ENCODE measurements at regions not wholly inside any gene's neighbourhood (a gene's known extent, or its start where the extent isn't known, plus 50 kb on each side); places are given as distances from the start of the nearest gene placed in this dataset.
A peak's percentile ranks its signal among the peaks of the same experiment; 100 is the strongest.

DNA sequence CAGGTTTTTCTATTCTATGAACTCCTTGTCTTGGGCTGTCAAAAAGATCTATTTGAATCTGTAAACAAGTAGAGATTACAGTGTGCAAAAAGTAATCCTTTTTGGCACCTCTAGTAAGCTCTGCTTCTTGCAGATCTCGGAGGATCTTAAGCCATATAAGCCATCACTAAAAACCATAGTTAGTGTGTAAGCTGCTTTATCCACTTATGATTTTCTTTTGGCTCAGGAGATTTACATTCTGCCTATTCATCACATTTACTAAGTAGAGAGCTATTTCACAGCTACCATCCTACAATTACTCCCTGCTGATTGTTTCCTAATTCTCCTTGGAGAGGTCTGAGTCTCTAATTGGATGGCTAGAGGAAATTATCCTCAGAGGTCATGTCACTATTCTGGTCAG, 385.7 kb downstream of the AASDHPPT start:
- no peak for DNase-seq

GRCh38 chr11:106463796-106464201, 386.3 kb downstream of the AASDHPPT start:
- no peak for DNase-seq

- DNase-seq = no peak
These were observed 387.3 kb downstream of the AASDHPPT start for GRCh38 chr11:106464728-106465127.

DNA sequence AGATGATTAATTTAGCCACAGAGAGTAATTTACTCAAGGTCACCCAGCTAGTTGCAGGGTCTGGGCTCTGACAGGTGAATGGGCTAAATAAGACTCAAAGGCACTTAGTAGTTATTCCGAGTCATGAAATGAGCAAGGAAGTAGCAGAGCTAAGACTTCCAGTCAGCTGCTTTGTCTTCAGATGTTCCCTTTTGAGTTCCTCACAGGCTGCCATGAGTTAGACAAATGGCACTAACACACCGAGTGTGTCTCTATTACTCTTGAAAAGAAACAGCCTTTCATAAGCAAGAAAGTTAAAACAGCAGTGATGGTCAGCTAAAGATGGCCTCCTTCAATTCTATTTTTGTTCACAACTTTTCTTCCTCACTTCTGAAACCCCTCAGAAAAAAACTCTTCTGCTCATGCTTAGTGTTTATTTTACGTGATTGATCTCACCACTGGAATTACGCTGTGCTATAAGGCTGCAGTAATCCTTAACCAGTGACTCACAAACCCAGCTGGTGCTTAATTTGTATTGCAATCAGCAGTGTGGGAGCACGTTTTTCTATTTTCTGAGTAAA, 389.1 kb downstream of the AASDHPPT start:
- no peak for DNase-seq

DNA sequence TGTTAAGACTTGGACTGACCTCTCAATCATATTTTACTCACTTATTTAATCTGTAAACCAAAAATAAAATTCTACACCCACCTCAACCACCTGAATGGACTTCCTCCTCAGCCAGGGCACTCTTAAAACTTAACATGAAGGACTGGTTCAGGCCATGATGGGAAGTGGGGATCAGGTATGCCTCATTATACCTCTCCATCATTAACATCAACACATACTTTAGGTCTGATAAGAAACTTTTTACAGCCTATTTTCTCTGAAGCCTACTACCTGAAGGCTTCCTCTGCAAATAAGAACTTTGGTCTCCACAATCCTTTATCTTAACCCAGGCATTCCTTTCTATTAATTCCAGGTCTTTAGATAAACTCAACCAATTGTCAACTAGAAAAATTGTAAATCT, 390.0 kb downstream of the AASDHPPT start:
- no peak for DNase-seq

GRCh38 chr11:106468086-106468485, 390.6 kb downstream of the AASDHPPT start:
- DNase-seq = no peak

- no peak for DNase-seq
These were observed 391.1 kb downstream of the AASDHPPT start for GRCh38 chr11:106468531-106468930.

GRCh38 chr11:106470230-106470629, 392.8 kb downstream of the AASDHPPT start:
- DNase-seq = no peak

- no peak for DNase-seq
These were observed 393.8 kb downstream of the AASDHPPT start for GRCh38 chr11:106471276-106471675.

DNA sequence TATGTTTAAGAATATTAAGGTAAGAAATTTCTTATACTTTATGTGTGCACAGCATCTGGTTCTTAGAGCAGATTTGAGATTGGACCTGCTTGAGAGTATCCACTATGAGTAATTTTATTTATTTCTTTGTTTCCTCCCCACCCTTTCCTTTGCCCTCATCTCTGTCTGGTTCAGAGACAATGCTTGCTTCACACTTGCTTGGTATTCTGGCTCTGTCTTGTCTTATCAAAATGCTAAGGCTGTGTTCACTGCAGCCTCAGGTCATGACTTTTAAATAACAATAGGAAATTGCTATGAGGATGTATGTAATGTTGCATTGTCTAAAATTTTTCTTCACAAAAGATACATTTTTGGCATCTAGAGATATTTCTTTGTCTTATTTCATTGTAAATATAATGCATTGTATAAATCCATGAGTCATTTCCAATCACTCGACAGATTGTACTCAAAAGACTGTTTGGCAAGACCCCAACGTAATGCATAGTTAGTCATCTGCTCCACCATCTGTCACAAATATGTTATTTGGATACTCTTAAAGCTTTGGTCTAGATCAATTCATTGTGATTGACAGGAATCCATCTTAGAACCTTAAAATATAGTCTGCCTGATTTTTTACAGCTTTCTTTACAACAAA, 395.7 kb downstream of the AASDHPPT start:
- no peak for DNase-seq

DNA sequence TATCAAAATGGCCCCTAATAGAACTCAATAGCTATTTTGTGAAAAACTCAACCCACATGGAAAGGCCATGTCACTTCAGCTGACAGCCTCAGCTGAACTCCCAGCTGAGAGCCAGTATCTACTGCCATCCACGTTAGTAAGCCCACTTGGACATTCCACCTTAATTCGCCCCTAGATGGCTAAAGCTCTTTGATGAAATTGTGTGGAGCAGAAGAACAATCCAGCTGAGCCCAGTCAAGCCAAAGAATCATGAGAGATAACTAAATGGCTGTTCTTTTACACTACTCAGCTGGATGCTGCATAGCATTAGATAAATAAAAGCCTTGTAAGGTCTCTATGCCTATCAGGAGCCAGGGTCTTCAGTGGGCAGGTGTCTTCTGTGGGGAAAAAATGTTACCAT, 396.8 kb downstream of the AASDHPPT start:
- no peak for DNase-seq

DNA sequence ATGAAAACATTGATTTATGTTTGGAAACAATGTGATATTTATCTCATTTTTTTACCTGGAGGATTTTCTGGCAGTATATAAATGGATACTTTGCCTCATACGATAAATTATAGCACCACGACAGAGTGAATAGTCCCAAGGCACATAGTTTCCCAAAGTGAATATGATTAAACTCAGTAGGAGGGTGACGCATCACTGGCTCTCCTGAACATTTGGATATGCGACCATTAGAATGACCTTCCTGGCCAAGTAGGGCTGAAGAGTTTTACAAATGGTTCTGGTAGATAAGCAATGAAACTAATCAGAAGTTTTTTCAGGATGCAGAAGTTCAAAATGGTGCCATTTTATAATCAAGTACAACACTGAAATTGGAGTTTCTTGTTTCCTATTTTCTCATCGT, 397.7 kb downstream of the AASDHPPT start:
- DNase-seq = no peak

DNA sequence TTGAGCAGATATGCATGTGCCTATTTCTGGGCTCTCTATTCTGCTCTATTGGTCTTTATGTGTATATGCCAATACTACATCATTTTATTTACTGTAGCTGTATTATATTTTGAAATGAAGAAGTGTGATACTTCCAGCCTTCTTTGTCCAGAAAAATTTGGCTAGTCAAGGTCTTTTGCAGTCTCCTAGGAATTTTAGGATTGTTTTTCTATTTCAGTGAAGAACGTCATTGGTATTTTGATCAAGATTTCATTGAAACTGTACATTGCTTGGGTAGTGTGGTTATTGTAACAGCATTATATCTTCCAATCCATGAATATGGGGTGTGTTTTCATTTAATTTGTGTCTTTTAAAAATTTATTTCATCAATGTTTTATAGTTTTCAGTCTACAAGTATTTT, 400.3 kb downstream of the AASDHPPT start:
- DNase-seq = no peak

DNA sequence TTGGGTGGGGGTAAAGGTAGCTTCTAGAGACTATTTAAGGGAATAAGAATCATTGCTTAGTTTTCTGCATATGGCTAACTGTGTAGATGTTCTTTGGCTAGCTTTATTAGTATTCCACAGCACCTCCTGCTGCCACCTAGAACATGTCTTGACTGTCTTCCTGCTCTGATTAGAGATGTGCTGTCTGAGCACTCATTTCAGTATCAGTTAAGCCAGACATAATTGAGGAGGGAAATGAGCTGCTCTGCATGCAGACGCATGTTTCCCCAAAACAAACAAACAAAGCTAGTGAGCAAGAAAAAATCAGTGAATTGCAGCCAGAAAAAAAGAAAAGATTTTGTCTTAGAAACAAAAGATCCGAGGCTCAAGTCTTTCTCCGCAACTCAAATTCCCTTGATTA, 402.2 kb downstream of the AASDHPPT start:
- DNase-seq = no peak

DNA sequence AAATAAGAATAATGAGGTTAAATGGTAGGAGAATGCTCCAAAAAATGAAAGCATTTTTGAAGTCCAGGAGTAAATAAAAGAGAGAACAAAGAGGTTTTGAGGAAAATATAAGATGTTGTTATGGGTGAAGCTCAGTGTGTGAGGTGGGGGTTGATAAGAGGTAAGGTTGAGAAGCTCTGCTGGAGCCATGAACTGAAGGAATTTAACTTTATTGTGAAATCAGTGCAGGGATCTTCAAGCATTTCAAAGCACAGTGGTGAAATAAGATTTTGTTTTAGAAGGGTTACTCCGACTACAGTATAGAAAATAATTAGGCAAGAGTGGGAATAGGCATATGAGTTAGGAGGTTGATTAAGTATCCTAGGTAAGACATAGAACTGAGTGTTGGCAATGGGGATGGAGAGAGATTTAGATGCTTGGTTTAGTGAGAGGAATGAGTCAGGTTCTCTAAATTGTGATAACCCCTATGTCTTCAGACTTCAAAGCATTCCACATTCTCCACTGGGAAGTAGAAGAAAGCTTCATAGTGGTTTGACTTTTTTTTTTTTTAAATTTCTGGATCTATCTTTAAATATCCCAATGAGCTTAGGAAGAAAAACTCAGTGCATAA, 403.2 kb downstream of the AASDHPPT start:
- no peak for DNase-seq

- peak; percentile 6 for DNase-seq
These were observed 405.7 kb downstream of the AASDHPPT start for GRCh38 chr11:106482917-106483785.

GRCh38 chr11:106491751-106492150, 414.3 kb downstream of the AASDHPPT start:
- DNase-seq = no peak

DNA sequence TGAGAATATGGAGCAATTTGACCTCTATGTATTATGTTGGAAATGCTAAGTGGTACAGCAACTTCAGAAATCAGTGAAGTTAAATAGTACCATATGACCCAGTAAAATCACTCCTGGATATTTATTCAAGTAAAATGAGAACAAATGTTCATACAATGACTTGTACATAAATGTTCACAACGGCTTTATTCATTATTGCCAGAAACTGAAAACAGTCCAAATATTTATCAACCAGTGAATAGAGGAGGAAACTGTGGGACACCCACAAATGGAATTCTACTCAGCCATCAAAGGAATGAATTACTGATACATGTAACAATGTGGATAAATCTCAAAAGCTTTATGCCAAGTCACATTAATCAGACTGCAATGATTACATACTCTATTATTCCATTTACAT, 416.3 kb downstream of the AASDHPPT start:
- no peak for DNase-seq

GRCh38 chr11:106495046-106495445, 417.6 kb downstream of the AASDHPPT start:
- no peak for DNase-seq

GRCh38 chr11:106496677-106497076, 419.2 kb downstream of the AASDHPPT start:
- DNase-seq = no peak

DNA sequence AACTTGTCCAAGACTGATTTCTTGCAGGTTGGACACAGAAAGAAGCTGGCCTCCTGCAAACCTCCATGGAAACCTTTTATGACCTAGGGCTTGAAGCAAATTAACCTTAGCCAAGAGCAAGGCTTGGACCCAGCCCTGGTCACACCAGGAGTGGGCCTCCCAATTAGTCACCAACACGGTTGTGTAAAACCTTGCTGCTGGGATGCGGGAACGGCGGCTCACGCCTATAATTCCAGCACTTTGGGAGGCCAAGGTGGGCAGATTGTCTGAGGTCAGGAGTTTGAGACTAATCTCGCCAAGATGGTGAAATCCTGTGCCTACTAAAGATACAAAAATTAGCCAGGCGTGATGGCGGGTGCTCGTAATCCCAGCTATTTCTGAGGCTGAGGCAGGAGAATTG, 419.9 kb downstream of the AASDHPPT start:
- DNase-seq = no peak

- DNase-seq = no peak
These were observed 420.4 kb downstream of the AASDHPPT start for GRCh38 chr11:106497822-106498221.

DNA sequence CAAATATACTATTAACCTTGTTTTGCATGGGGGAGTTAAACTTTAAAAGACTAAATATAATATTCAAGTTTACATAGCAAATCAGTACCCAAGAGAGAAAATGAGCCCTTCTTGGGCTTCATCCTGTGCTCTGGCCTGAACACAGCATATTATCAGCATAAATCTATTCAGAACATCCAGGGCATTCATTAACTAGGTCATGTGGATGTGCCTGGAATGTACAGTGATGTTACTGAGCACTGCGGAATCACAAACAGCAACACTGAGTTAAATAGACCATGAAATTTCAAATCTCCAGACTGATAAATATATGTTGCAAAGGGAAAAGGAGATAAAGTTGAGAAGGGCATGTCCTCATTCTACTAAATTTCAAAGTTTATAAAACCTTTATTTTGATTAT, 426.4 kb downstream of the AASDHPPT start:
- no peak for DNase-seq
